Body of pancreas (tissue), 4 donors: ENCODE measurements at regions not wholly inside any gene's neighbourhood (a gene's known extent, or its start where the extent isn't known, plus 50 kb on each side); places are given as distances from the start of the nearest gene placed in this dataset.

Source experiments
- CTCF ChIP-seq, 7 experiments: fragments of 450-650 bp in 4 of 7; fragments of 200-600 bp in 3 of 7; sonication (generic) in 3 of 7; IDR thresholded peaks; one replicate each; pipeline ENCODE4 v1.5.1; 2016 to 2019; ENCODE audit warnings: antibody characterized with exemption in 7 of 7
- POLR2A ChIP-seq, 3 donors: fragments of 450-650 bp; IDR thresholded peaks; one replicate each; pipeline ENCODE4 v1.6.1; 2016; ENCODE audit warnings: antibody characterized with exemption in 3 of 3, mild to moderate bottlenecking in 2 of 3

GRCh38 chr5:5933651-5934050 is 444.7 kb downstream of the MED10 start:
- TF ChIP-seq CTCF (IDR thresholded peaks at IDR 0.05) (no peak), POLR2A (IDR thresholded peaks at IDR 0.05) (no peak)
